Sigmoid colon (tissue), 4 donors: ENCODE measurements at regions not wholly inside any gene's neighbourhood (a gene's known extent, or its start where the extent isn't known, plus 50 kb on each side); places are given as distances from the start of the nearest gene placed in this dataset.

ENCODE experiments used
- POLR2AphosphoS5 ChIP-seq, 4 donors: sonication (generic); formaldehyde crosslinking; IDR thresholded peaks; one replicate each; pipeline ENCODE4 v1.6.1; 2017; ENCODE audit warnings: antibody characterized with exemption in 4 of 4
- TF ChIP-seq, protein P1 (sequence below), 4 experiments: fragments of 450-650 bp in 3 of 4; fragments of 200-600 bp in 1 of 4; IDR thresholded peaks; one replicate each; pipeline ENCODE4 v1.5.1; 2016 to 2019; ENCODE audit warnings: antibody characterized with exemption in 4 of 4, mild to moderate bottlenecking in 3 of 4, moderate library complexity in 2 of 4

DNA sequence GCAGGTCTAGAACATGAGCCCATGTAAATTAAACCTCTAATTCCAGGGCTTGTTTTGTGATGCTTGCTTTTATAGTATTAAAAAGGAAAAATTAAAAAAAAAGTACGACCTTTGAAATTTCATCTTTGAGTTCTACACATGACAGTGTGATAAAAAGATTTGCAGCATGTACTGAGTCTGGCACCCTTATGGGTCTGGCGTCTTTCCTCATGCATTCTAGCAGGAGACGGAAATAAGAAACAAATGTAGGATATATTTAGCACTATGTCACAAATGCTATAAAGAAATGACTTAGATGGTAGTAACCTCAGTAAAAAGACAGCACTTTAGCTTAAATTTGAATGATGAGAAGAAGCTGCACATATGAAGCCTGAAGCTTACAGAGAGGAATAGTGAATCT lies 1474.3 kb upstream of the CDH6 start:
- no peak for TF ChIP-seq POLR2AphosphoS5 (IDR thresholded peaks at IDR 0.05)
- TF ChIP-seq, protein P1, sequence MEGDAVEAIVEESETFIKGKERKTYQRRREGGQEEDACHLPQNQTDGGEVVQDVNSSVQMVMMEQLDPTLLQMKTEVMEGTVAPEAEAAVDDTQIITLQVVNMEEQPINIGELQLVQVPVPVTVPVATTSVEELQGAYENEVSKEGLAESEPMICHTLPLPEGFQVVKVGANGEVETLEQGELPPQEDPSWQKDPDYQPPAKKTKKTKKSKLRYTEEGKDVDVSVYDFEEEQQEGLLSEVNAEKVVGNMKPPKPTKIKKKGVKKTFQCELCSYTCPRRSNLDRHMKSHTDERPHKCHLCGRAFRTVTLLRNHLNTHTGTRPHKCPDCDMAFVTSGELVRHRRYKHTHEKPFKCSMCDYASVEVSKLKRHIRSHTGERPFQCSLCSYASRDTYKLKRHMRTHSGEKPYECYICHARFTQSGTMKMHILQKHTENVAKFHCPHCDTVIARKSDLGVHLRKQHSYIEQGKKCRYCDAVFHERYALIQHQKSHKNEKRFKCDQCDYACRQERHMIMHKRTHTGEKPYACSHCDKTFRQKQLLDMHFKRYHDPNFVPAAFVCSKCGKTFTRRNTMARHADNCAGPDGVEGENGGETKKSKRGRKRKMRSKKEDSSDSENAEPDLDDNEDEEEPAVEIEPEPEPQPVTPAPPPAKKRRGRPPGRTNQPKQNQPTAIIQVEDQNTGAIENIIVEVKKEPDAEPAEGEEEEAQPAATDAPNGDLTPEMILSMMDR (IDR thresholded peaks at IDR 0.05) = no peak
